ENCODE measurements at regions not wholly inside any gene's neighbourhood (a gene's known extent, or its start where the extent isn't known, plus 50 kb on each side); places are given as distances from the start of the nearest gene placed in this dataset.

DNA sequence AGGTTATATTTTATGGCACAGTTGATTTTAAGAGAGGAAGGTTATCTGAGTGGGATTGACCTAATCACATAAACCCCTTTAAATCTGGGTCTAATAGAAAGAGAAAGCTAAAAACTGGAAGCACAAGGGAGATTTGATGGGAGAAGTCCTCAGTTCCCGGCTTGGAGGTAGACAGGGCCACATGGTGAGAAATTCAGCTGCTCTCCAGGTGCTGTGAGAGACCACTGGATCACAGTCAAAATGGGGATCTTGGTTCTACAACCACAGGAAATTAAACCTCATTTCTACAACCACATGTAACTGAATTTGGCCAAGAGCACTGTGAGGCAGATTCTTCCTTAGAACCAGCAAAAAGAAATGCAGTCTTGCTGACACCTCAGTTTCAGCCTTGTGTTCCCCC is 2352.7 kb downstream of the MAT2B start:
- no peaks in the 10 kb centered on the region for H3K36me3 Mint-ChIP-seq
- no peak for DNase-seq
- H3K27me3 ChIP-seq (ENCODE audit: control insufficient read depth, insufficient read depth, low read length), result no peaks in the 10 kb centered on the region

GRCh38 chr5:165859251-165859650 is 2353.8 kb downstream of the MAT2B start:
- no peaks in the 10 kb centered on the region for H3K36me3 ChIP-seq (ENCODE audit: control insufficient read depth, insufficient read depth, low read length)
- ATAC-seq (ENCODE audit: low read depth in 2 of 2) (no peak), DNase-seq (no peak)
- Mint-ChIP-seq H3K36me3 (no peaks in the 10 kb centered on the region), H3K4me3 (no peak overlapping the region), H3K4me1 (no peaks in the 10 kb centered on the region), H3K27ac (no peak overlapping the region), H3K27me3 (no peaks in the 10 kb centered on the region), H3K9me3 (peaks cover 0 to 50% (median 7%) of the 10 kb centered on the region in 7 donors)
- H3K27me3 ChIP-seq (ENCODE audit: control insufficient read depth, insufficient read depth, low read length), result no peaks in the 10 kb centered on the region
- no peak overlapping the region for H3K27ac ChIP-seq (ENCODE audit: insufficient read depth, low read length, poor library complexity, severe bottlenecking)
- H3K4me3 ChIP-seq (ENCODE audit: low read depth, low read length), result no peak overlapping the region
- no peaks in the 10 kb centered on the region for H3K4me1 ChIP-seq (ENCODE audit: control insufficient read depth, insufficient read depth, low read length, poor library complexity, severe bottlenecking)
- peaks cover 11 to 14% of the 10 kb centered on the region in 2 experiments for H3K9me3 ChIP-seq (ENCODE audit: control insufficient read depth in 2 of 2, low read length in 2 of 2)

More for the DNA sequence above, 2352.7 kb downstream of the MAT2B start:
- Histone ChIP-seq H3K4me1 (ENCODE audit: control insufficient read depth, insufficient read depth, low read length, poor library complexity, severe bottlenecking) (no peaks in the 10 kb centered on the region), H3K36me3 (ENCODE audit: control insufficient read depth, insufficient read depth, low read length) (no peaks in the 10 kb centered on the region), H3K4me3 (ENCODE audit: low read depth, low read length) (no peak overlapping the region), H3K9me3 (ENCODE audit: control insufficient read depth in 2 of 2, low read length in 2 of 2) (peaks cover 11 to 12% of the 10 kb centered on the region in 2 experiments), H3K27ac (ENCODE audit: insufficient read depth, low read length, poor library complexity, severe bottlenecking) (no peak overlapping the region)
- H3K4me1 Mint-ChIP-seq, result no peaks in the 10 kb centered on the region
- H3K9me3 Mint-ChIP-seq, result peaks cover 2 to 51% (median 9%) of the 10 kb centered on the region in 7 donors
- H3K27me3 Mint-ChIP-seq, result no peaks in the 10 kb centered on the region
- H3K27ac Mint-ChIP-seq, result peak overlapping the region in 1 of 3 donors; percentile 46
- no peak for ATAC-seq (ENCODE audit: low read depth in 2 of 2)
- no peak overlapping the region for H3K4me3 Mint-ChIP-seq

DNA sequence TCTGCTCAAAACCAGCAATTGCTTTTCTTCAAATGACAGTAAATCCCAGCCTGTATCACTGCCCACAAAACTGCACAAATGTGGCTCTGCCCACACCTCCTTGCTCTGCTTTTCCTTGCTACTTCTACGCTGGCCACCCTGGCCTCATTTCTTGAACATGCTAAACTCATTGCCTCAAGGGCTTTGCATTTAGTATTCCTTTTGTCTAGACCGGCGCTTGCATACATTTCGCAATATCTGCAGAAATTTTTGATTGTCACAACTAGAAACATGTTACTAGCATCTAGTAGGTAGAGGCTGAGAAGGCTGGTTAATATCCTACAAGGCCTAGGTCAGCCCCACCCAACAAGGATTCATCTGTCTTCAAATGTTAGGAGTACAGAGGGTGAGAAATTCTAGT is 2357.8 kb downstream of the MAT2B start:
- no peak overlapping the region for H3K27ac ChIP-seq (ENCODE audit: insufficient read depth, low read length, poor library complexity, severe bottlenecking)
- no peak overlapping the region for H3K27ac Mint-ChIP-seq
- no peak overlapping the region for H3K4me3 ChIP-seq (ENCODE audit: low read depth, low read length)
- no peaks in the 10 kb centered on the region for H3K4me1 ChIP-seq (ENCODE audit: control insufficient read depth, insufficient read depth, low read length, poor library complexity, severe bottlenecking)
- H3K4me1 Mint-ChIP-seq, result no peaks in the 10 kb centered on the region
- H3K9me3 ChIP-seq (ENCODE audit: control insufficient read depth in 2 of 2, low read length in 2 of 2), result peaks cover 3 to 8% of the 10 kb centered on the region in 2 experiments
- DNase-seq (no peak), ATAC-seq (ENCODE audit: low read depth in 2 of 2) (no peak)
- no peak overlapping the region for H3K4me3 Mint-ChIP-seq
- no peaks in the 10 kb centered on the region for H3K27me3 ChIP-seq (ENCODE audit: control insufficient read depth, insufficient read depth, low read length)
- no peaks in the 10 kb centered on the region for H3K27me3 Mint-ChIP-seq
- H3K9me3 Mint-ChIP-seq, result peaks cover 0 to 23% (median 4%) of the 10 kb centered on the region in 7 donors
- H3K36me3 Mint-ChIP-seq, result no peaks in the 10 kb centered on the region
- no peaks in the 10 kb centered on the region for H3K36me3 ChIP-seq (ENCODE audit: control insufficient read depth, insufficient read depth, low read length)

GRCh38 chr5:165871291-165871690 is 2365.9 kb downstream of the MAT2B start:
- Histone ChIP-seq H3K27ac (ENCODE audit: insufficient read depth, low read length, poor library complexity, severe bottlenecking) (no peak overlapping the region), H3K4me1 (ENCODE audit: control insufficient read depth, insufficient read depth, low read length, poor library complexity, severe bottlenecking) (no peaks in the 10 kb centered on the region), H3K4me3 (ENCODE audit: low read depth, low read length) (no peak overlapping the region), H3K9me3 (ENCODE audit: control insufficient read depth in 2 of 2, low read length in 2 of 2) (peaks cover 0 to 5% of the 10 kb centered on the region in 2 experiments), H3K36me3 (ENCODE audit: control insufficient read depth, insufficient read depth, low read length) (no peaks in the 10 kb centered on the region), H3K27me3 (ENCODE audit: control insufficient read depth, insufficient read depth, low read length) (no peaks in the 10 kb centered on the region)
- H3K9me3 Mint-ChIP-seq, result peaks cover 0 to 24% (median 3%) of the 10 kb centered on the region in 7 donors
- H3K27me3 Mint-ChIP-seq, result no peaks in the 10 kb centered on the region
- ATAC-seq (ENCODE audit: low read depth in 2 of 2) (no peak), DNase-seq (no peak)
- no peak overlapping the region for H3K27ac Mint-ChIP-seq
- H3K4me3 Mint-ChIP-seq, result no peak overlapping the region
- H3K4me1 Mint-ChIP-seq, result no peaks in the 10 kb centered on the region
- no peaks in the 10 kb centered on the region for H3K36me3 Mint-ChIP-seq

DNA sequence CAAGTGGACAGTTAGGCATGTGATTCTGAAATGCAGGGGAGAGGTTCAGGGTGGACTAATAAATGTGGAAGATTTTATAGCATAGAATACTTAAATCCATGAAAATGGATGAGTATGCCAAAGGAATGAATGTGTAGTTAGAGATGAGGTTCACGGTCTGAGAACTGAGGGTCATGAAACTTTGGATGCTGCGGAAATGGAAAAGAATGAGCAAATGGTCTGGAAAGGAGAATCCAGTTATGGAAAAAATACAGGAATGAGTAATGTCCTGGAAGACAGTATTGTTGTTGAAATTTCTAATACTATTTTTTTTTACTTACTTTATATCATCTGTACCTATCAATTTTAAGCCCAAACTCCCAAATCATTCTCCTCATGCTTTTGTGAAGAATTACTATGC is 2369.4 kb downstream of the MAT2B start:
- Histone ChIP-seq H3K4me3 (ENCODE audit: low read depth, low read length) (no peak overlapping the region), H3K27me3 (ENCODE audit: control insufficient read depth, insufficient read depth, low read length) (no peaks in the 10 kb centered on the region), H3K4me1 (ENCODE audit: control insufficient read depth, insufficient read depth, low read length, poor library complexity, severe bottlenecking) (no peaks in the 10 kb centered on the region), H3K9me3 (ENCODE audit: control insufficient read depth in 2 of 2, low read length in 2 of 2) (peaks cover 6 to 17% of the 10 kb centered on the region in 2 experiments), H3K36me3 (ENCODE audit: control insufficient read depth, insufficient read depth, low read length) (no peaks in the 10 kb centered on the region), H3K27ac (ENCODE audit: insufficient read depth, low read length, poor library complexity, severe bottlenecking) (no peak overlapping the region)
- Mint-ChIP-seq H3K9me3 (peaks cover 5 to 38% (median 8%) of the 10 kb centered on the region in 7 donors), H3K4me1 (no peaks in the 10 kb centered on the region), H3K27me3 (no peaks in the 10 kb centered on the region), H3K36me3 (no peaks in the 10 kb centered on the region), H3K27ac (no peak overlapping the region), H3K4me3 (no peak overlapping the region)
- no peak for ATAC-seq (ENCODE audit: low read depth in 2 of 2)
- no peak for DNase-seq

DNA sequence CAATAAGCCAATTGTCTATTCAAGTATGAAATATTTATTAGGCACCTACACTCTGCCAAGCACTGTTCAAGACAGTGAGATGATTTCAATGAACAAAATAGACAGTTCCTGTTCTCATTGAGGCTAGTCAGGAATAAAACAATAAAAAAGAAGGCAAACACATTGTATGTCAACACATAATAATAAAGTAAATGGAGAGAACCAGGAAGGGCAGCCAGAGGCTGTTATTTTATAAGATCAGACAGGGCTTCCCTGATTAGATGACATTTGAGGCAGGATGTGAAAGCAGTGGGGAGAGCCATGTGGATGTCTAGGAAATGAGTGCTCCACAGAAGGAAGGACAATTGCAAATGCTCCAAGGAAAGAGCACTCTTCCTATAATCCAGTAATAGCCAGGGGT is 2371.1 kb downstream of the MAT2B start:
- ATAC-seq (ENCODE audit: low read depth in 2 of 2) (no peak), DNase-seq (no peak)
- H3K4me3 ChIP-seq (ENCODE audit: low read depth, low read length), result no peak overlapping the region
- peaks cover 5 to 28% (median 8%) of the 10 kb centered on the region in 7 donors for H3K9me3 Mint-ChIP-seq
- no peak overlapping the region for H3K27ac Mint-ChIP-seq
- no peak overlapping the region for H3K4me3 Mint-ChIP-seq
- H3K36me3 ChIP-seq (ENCODE audit: control insufficient read depth, insufficient read depth, low read length), result no peaks in the 10 kb centered on the region
- H3K4me1 Mint-ChIP-seq, result no peaks in the 10 kb centered on the region
- H3K4me1 ChIP-seq (ENCODE audit: control insufficient read depth, insufficient read depth, low read length, poor library complexity, severe bottlenecking), result no peaks in the 10 kb centered on the region
- H3K27me3 ChIP-seq (ENCODE audit: control insufficient read depth, insufficient read depth, low read length), result no peaks in the 10 kb centered on the region
- H3K27me3 Mint-ChIP-seq, result no peaks in the 10 kb centered on the region
- H3K36me3 Mint-ChIP-seq, result no peaks in the 10 kb centered on the region
- peaks cover 6 to 17% of the 10 kb centered on the region in 2 experiments for H3K9me3 ChIP-seq (ENCODE audit: control insufficient read depth in 2 of 2, low read length in 2 of 2)
- no peak overlapping the region for H3K27ac ChIP-seq (ENCODE audit: insufficient read depth, low read length, poor library complexity, severe bottlenecking)

- no peaks in the 10 kb centered on the region for H3K4me1 ChIP-seq (ENCODE audit: control insufficient read depth, insufficient read depth, low read length, poor library complexity, severe bottlenecking)
- H3K36me3 Mint-ChIP-seq, result no peaks in the 10 kb centered on the region
- H3K9me3 ChIP-seq (ENCODE audit: control insufficient read depth in 2 of 2, low read length in 2 of 2), result peaks cover 6 to 17% of the 10 kb centered on the region in 2 experiments
- peaks cover 5 to 31% (median 8%) of the 10 kb centered on the region in 7 donors for H3K9me3 Mint-ChIP-seq
- no peaks in the 10 kb centered on the region for H3K27me3 Mint-ChIP-seq
- H3K27me3 ChIP-seq (ENCODE audit: control insufficient read depth, insufficient read depth, low read length), result no peaks in the 10 kb centered on the region
- H3K36me3 ChIP-seq (ENCODE audit: control insufficient read depth, insufficient read depth, low read length), result no peaks in the 10 kb centered on the region
- H3K27ac Mint-ChIP-seq, result no peak overlapping the region
- no peak overlapping the region for H3K4me3 Mint-ChIP-seq
- ATAC-seq (ENCODE audit: low read depth in 2 of 2) (no peak), DNase-seq (no peak)
- no peak overlapping the region for H3K27ac ChIP-seq (ENCODE audit: insufficient read depth, low read length, poor library complexity, severe bottlenecking)
- H3K4me3 ChIP-seq (ENCODE audit: low read depth, low read length), result no peak overlapping the region
- H3K4me1 Mint-ChIP-seq, result no peaks in the 10 kb centered on the region
These were observed 2372.1 kb downstream of the MAT2B start for GRCh38 chr5:165877475-165877874.

DNA sequence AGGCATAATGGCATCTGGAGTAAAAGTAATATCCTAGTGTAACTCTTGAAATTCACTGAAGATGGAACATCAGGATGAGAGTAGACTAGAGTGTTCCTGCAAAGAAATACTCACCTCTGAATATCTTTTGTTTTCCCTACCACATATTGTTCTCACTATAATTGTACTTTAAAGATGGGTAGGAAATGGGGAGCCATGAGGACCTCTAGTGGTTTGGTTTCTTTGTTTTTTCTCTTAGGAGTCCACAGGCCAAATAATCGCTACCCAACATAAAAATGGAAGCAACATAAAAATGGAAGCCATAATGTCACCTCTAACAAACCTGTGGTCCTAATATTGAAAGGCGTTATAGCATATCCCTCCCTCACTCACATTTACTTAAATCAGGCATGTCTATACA is 2375.8 kb downstream of the MAT2B start:
- peaks cover 7 to 21% (median 12%) of the 10 kb centered on the region in 7 donors for H3K9me3 Mint-ChIP-seq
- DNase-seq, result no peak
- Histone ChIP-seq H3K36me3 (ENCODE audit: control insufficient read depth, insufficient read depth, low read length) (no peaks in the 10 kb centered on the region), H3K9me3 (ENCODE audit: control insufficient read depth in 2 of 2, low read length in 2 of 2) (peaks cover 6 to 18% of the 10 kb centered on the region in 2 experiments), H3K4me1 (ENCODE audit: control insufficient read depth, insufficient read depth, low read length, poor library complexity, severe bottlenecking) (no peaks in the 10 kb centered on the region), H3K27me3 (ENCODE audit: control insufficient read depth, insufficient read depth, low read length) (no peaks in the 10 kb centered on the region), H3K4me3 (ENCODE audit: low read depth, low read length) (no peak overlapping the region), H3K27ac (ENCODE audit: insufficient read depth, low read length, poor library complexity, severe bottlenecking) (no peak overlapping the region)
- no peak overlapping the region for H3K4me3 Mint-ChIP-seq
- ATAC-seq (ENCODE audit: low read depth in 2 of 2), result no peak
- H3K27ac Mint-ChIP-seq, result no peak overlapping the region
- H3K4me1 Mint-ChIP-seq, result no peaks in the 10 kb centered on the region
- no peaks in the 10 kb centered on the region for H3K36me3 Mint-ChIP-seq
- H3K27me3 Mint-ChIP-seq, result no peaks in the 10 kb centered on the region
